Subcutaneous abdominal adipose tissue (tissue), 5 donors: ENCODE measurements at regions not wholly inside any gene's neighbourhood (a gene's known extent, or its start where the extent isn't known, plus 50 kb on each side); places are given as distances from the start of the nearest gene placed in this dataset.

Experiments
- H3K27ac ChIP-seq: one replicate; pipeline ENCODE4 v1.7.0; 2013; ENCODE audit warnings: low read depth, mild to moderate bottlenecking, inconsistent platforms, low read length, moderate library complexity
- H3K27me3 ChIP-seq, 5 donors: one replicate each; pipeline ENCODE4 v1.7.0; 2013; ENCODE audit warnings: low read length in 5 of 5, inconsistent platforms in 1 of 5; ENCODE audit not compliant: control insufficient read depth in 5 of 5, insufficient read depth in 4 of 5
- H3K36me3 ChIP-seq, 5 donors: one replicate each; pipeline ENCODE4 v1.7.0; 2013; ENCODE audit warnings: low read length in 5 of 5; ENCODE audit not compliant: control insufficient read depth in 5 of 5, insufficient read depth in 5 of 5
- H3K4me1 ChIP-seq, 5 donors: one replicate each; pipeline ENCODE4 v1.7.0; 2013; ENCODE audit warnings: low read length in 5 of 5, mild to moderate bottlenecking in 3 of 5, moderate library complexity in 1 of 5; ENCODE audit not compliant: control insufficient read depth in 5 of 5, insufficient read depth in 5 of 5
- H3K4me3 ChIP-seq, 5 donors: one replicate each; pipeline ENCODE4 v1.7.0; 2013; ENCODE audit warnings: low read length in 5 of 5, low read depth in 1 of 5
- H3K9ac ChIP-seq, 5 donors: one replicate each; pipeline ENCODE4 v1.7.0; 2013; ENCODE audit warnings: low read length in 5 of 5, mild to moderate bottlenecking in 4 of 5, moderate library complexity in 3 of 5
- H3K9me3 ChIP-seq, 5 donors: one replicate each; pipeline ENCODE4 v1.7.0; 2013; ENCODE audit warnings: low read length in 5 of 5; ENCODE audit not compliant: control insufficient read depth in 5 of 5
- donor health status: healthy.
- donor health status: healthy.
- donor health status: healthy.
- donor health status: healthy.
- donor health status: healthy.

GRCh38 chr21:15333136-15333710 lies 268.4 kb upstream of the NRIP1 start:
- Histone ChIP-seq H3K9me3 (no peaks in the 10 kb centered on the region), H3K4me1 (peaks cover 0 to 2% (median 0%) of the 10 kb centered on the region in 5 donors), H3K36me3 (no peaks in the 10 kb centered on the region), H3K27ac (no peak overlapping the region), H3K4me3 (no peak overlapping the region), H3K9ac (no peak overlapping the region), H3K27me3 (no peaks in the 10 kb centered on the region)

GRCh38 chr21:15333951-15334350 lies 269.2 kb upstream of the NRIP1 start:
- no peaks in the 10 kb centered on the region for H3K36me3 ChIP-seq
- H3K27me3 ChIP-seq: no peaks in the 10 kb centered on the region
- no peak overlapping the region for H3K4me3 ChIP-seq
- peaks cover 0 to 2% (median 0%) of the 10 kb centered on the region in 5 donors for H3K4me1 ChIP-seq
- no peak overlapping the region for H3K27ac ChIP-seq
- no peak overlapping the region for H3K9ac ChIP-seq
- no peaks in the 10 kb centered on the region for H3K9me3 ChIP-seq

GRCh38 chr21:15343066-15343465 lies 278.3 kb upstream of the NRIP1 start:
- Histone ChIP-seq H3K4me1 (peaks cover 0 to 2% (median 0%) of the 10 kb centered on the region in 5 donors), H3K9me3 (peaks cover 0 to 2% (median 0%) of the 10 kb centered on the region in 5 donors), H3K9ac (no peak overlapping the region), H3K27me3 (no peaks in the 10 kb centered on the region), H3K27ac (no peak overlapping the region), H3K4me3 (no peak overlapping the region), H3K36me3 (no peaks in the 10 kb centered on the region)

- no peak overlapping the region for H3K9ac ChIP-seq
- H3K4me1 ChIP-seq: peaks cover 0 to 3% (median 0%) of the 10 kb centered on the region in 5 donors
- no peak overlapping the region for H3K4me3 ChIP-seq
- no peaks in the 10 kb centered on the region for H3K27me3 ChIP-seq
- H3K36me3 ChIP-seq: no peaks in the 10 kb centered on the region
- H3K9me3 ChIP-seq: peaks cover 0 to 2% (median 0%) of the 10 kb centered on the region in 5 donors
- no peak overlapping the region for H3K27ac ChIP-seq
Measured at GRCh38 chr21:15352009-15352408, 287.2 kb upstream of the NRIP1 start.

- Histone ChIP-seq H3K9ac (no peak overlapping the region), H3K36me3 (no peaks in the 10 kb centered on the region), H3K9me3 (no peaks in the 10 kb centered on the region), H3K27ac (no peak overlapping the region), H3K4me1 (peaks cover 0 to 3% (median 0%) of the 10 kb centered on the region in 5 donors), H3K27me3 (no peaks in the 10 kb centered on the region), H3K4me3 (no peak overlapping the region)
Measured at GRCh38 chr21:15353546-15353945, 288.7 kb upstream of the NRIP1 start.

- H3K36me3 ChIP-seq: no peaks in the 10 kb centered on the region
- no peak overlapping the region for H3K27ac ChIP-seq
- no peaks in the 10 kb centered on the region for H3K9me3 ChIP-seq
- no peaks in the 10 kb centered on the region for H3K27me3 ChIP-seq
- no peak overlapping the region for H3K9ac ChIP-seq
- peaks cover 0 to 3% (median 0%) of the 10 kb centered on the region in 5 donors for H3K4me1 ChIP-seq
- H3K4me3 ChIP-seq: no peak overlapping the region
Measured at GRCh38 chr21:15354516-15354915, 289.7 kb upstream of the NRIP1 start.

- Histone ChIP-seq H3K27ac (no peak overlapping the region), H3K36me3 (no peaks in the 10 kb centered on the region), H3K4me3 (no peak overlapping the region), H3K4me1 (peaks cover 0 to 3% (median 0%) of the 10 kb centered on the region in 5 donors), H3K9ac (no peak overlapping the region), H3K27me3 (no peaks in the 10 kb centered on the region), H3K9me3 (no peaks in the 10 kb centered on the region)
Measured at GRCh38 chr21:15355066-15355465, 290.3 kb upstream of the NRIP1 start.

- peaks cover 0 to 3% (median 0%) of the 10 kb centered on the region in 5 donors for H3K4me1 ChIP-seq
- no peak overlapping the region for H3K4me3 ChIP-seq
- H3K9ac ChIP-seq: no peak overlapping the region
- H3K9me3 ChIP-seq: no peaks in the 10 kb centered on the region
- H3K27ac ChIP-seq: no peak overlapping the region
- no peaks in the 10 kb centered on the region for H3K27me3 ChIP-seq
- H3K36me3 ChIP-seq: no peaks in the 10 kb centered on the region
Measured at GRCh38 chr21:15359251-15359650, 294.5 kb upstream of the NRIP1 start.

- Histone ChIP-seq H3K4me1 (no peaks in the 10 kb centered on the region), H3K9me3 (peaks cover 0 to 9% (median 5%) of the 10 kb centered on the region in 5 donors), H3K27me3 (no peaks in the 10 kb centered on the region), H3K27ac (no peak overlapping the region), H3K4me3 (no peak overlapping the region), H3K9ac (no peak overlapping the region), H3K36me3 (no peaks in the 10 kb centered on the region)
Measured at GRCh38 chr21:15362458-15362857, 297.7 kb upstream of the NRIP1 start.

- Histone ChIP-seq H3K4me1 (no peaks in the 10 kb centered on the region), H3K27me3 (no peaks in the 10 kb centered on the region), H3K27ac (no peak overlapping the region), H3K9me3 (peaks cover 0 to 9% (median 5%) of the 10 kb centered on the region in 5 donors), H3K36me3 (no peaks in the 10 kb centered on the region), H3K9ac (no peak overlapping the region), H3K4me3 (no peak overlapping the region)
Measured at GRCh38 chr21:15363921-15364320, 299.1 kb upstream of the NRIP1 start.
